Activated naive CD8-positive, alpha-beta T cell treated with anti-CD3 and anti-CD28 coated beads, Interleukin-2, amount 50 U/mL, for 24 hours (primary cell): ENCODE measurements at regions not wholly inside any gene's neighbourhood (a gene's known extent, or its start where the extent isn't known, plus 50 kb on each side); places are given as distances from the start of the nearest gene placed in this dataset.
"Not testable (repeated sequence)": the region's sequence is repeated elsewhere in the genome, so short reads cannot be mapped to it uniquely, and the experiment has no call there.

Experiments used
- ATAC-seq: fragments of 150-1000 bp; cut with Tn5 transposase; one replicate; pipeline ENCODE4 v1.10.0; 2021
- DNase-seq: peaks from one replicate; pipeline ENCODE4 v3.0.0; 2021
- H3K27ac Mint-ChIP-seq: one replicate; pipeline ENCODE4 v1.8.0; 2021; ENCODE audit warnings: mild to moderate bottlenecking, mixed read lengths
- H3K27me3 Mint-ChIP-seq: one replicate; pipeline ENCODE4 v1.8.0; 2021; ENCODE audit warnings: mixed read lengths
- H3K36me3 Mint-ChIP-seq: one replicate; pipeline ENCODE4 v1.8.0; 2021; ENCODE audit warnings: low read depth, mixed read lengths
- H3K4me1 Mint-ChIP-seq: one replicate; pipeline ENCODE4 v1.8.0; 2021; ENCODE audit warnings: mixed read lengths
- H3K4me3 Mint-ChIP-seq: one replicate; pipeline ENCODE4 v1.8.0; 2021; ENCODE audit warnings: mild to moderate bottlenecking, moderate library complexity, mixed read lengths
- H3K9me3 Mint-ChIP-seq: one replicate; pipeline ENCODE4 v1.8.0; 2021; ENCODE audit warnings: mixed read lengths

- H3K27me3 Mint-ChIP-seq = peaks cover 23% of the 10 kb centered on the region
- not testable (repeated sequence) for H3K4me1 Mint-ChIP-seq, ATAC-seq, H3K9me3 Mint-ChIP-seq, H3K4me3 Mint-ChIP-seq, DNase-seq, H3K27ac Mint-ChIP-seq, H3K36me3 Mint-ChIP-seq
Observed at GRCh38 chr3:128543570-128544174, 50.7 kb upstream of the GATA2 start.
